ENCODE measurements at regions not wholly inside any gene's neighbourhood (a gene's known extent, or its start where the extent isn't known, plus 50 kb on each side); places are given as distances from the start of the nearest gene placed in this dataset.

DNA sequence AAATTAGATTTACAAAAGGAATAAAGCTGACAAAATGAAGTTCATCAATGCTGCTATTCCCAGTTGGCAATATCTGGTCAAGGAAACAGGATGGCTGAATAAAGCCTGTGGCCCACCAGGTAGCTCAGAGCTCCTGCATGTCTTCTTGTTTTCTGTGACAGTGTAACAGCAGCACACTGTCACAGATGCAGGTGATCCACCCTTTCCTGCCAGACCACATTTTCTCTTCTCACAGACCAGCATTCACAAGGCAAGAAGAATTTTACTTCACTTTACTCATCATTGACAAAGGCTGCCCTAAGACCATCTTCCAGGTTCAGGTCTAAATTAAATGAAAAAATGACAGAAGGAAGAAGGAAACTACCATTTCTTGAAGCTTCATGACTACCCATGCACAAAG is 166.2 kb upstream of the MEIS1 start:
- TF ChIP-seq, protein P1, sequence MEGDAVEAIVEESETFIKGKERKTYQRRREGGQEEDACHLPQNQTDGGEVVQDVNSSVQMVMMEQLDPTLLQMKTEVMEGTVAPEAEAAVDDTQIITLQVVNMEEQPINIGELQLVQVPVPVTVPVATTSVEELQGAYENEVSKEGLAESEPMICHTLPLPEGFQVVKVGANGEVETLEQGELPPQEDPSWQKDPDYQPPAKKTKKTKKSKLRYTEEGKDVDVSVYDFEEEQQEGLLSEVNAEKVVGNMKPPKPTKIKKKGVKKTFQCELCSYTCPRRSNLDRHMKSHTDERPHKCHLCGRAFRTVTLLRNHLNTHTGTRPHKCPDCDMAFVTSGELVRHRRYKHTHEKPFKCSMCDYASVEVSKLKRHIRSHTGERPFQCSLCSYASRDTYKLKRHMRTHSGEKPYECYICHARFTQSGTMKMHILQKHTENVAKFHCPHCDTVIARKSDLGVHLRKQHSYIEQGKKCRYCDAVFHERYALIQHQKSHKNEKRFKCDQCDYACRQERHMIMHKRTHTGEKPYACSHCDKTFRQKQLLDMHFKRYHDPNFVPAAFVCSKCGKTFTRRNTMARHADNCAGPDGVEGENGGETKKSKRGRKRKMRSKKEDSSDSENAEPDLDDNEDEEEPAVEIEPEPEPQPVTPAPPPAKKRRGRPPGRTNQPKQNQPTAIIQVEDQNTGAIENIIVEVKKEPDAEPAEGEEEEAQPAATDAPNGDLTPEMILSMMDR (IDR thresholded peaks at IDR 0.05; ENCODE audit: insufficient read depth, low read length, poor library complexity, severe bottlenecking) = no peak
- no peak for TF ChIP-seq EZH2phosphoT487 (conservative IDR thresholded peaks at IDR 0.05; ENCODE audit: low read length)
